Stimulated activated CD4-positive, alpha-beta T cell treated with anti-CD3 and anti-CD28 coated beads, Interleukin-15, amount 100 ng/mL, for 48 hours (primary cell): ENCODE measurements at regions not wholly inside any gene's neighbourhood (a gene's known extent, or its start where the extent isn't known, plus 50 kb on each side); places are given as distances from the start of the nearest gene placed in this dataset.

Source experiments
- DNase-seq, 2 donors: peaks; one replicate each; pipeline ENCODE4 v3.0.0-alpha.2; 2020; ENCODE audit warnings: low read depth in 2 of 2

- no peak for DNase-seq
These were observed 117.2 kb downstream of the TLE3 start for GRCh38 chr15:69980341-69981059.

- no peak for DNase-seq
These were observed 115.7 kb downstream of the TLE3 start for GRCh38 chr15:69982037-69982436.

GRCh38 chr15:69983696-69984265 lies 113.9 kb downstream of the TLE3 start:
- DNase-seq: no peak

GRCh38 chr15:69987492-69988489 lies 109.9 kb downstream of the TLE3 start:
- DNase-seq: no peak

- DNase-seq: no peak
These were observed 109.0 kb downstream of the TLE3 start for GRCh38 chr15:69988541-69989225.

- DNase-seq: no peak
These were observed 106.9 kb downstream of the TLE3 start for GRCh38 chr15:69990566-69991421.

GRCh38 chr15:69991551-69991980 lies 106.2 kb downstream of the TLE3 start:
- DNase-seq: no peak

GRCh38 chr15:69992348-69992747 lies 105.4 kb downstream of the TLE3 start:
- DNase-seq: no peak

- no peak for DNase-seq
These were observed 103.1 kb downstream of the TLE3 start for GRCh38 chr15:69994429-69995205.

GRCh38 chr15:69996321-69997160 lies 101.2 kb downstream of the TLE3 start:
- DNase-seq: no peak

GRCh38 chr15:69997161-69997485 lies 100.6 kb downstream of the TLE3 start:
- no peak for DNase-seq
